T47D (cell line): ENCODE measurements at regions not wholly inside any gene's neighbourhood (a gene's known extent, or its start where the extent isn't known, plus 50 kb on each side); places are given as distances from the start of the nearest gene placed in this dataset.
"Not testable (repeated sequence)": the region's sequence is repeated elsewhere in the genome, so short reads cannot be mapped to it uniquely, and the experiment has no call there.

ENCODE experiments used
- DNase-seq, 2 experiments: peaks; one replicate each; pipeline versions ENCODE4 v3.0.0 to v3.0.0-alpha.2; 2011 to 2012; ENCODE audit warnings: low read depth in 1 of 2, low spot score in 1 of 2
- JUND ChIP-seq: IDR thresholded peaks from 2 replicates; pipeline ENCODE4 v1.6.1; 2012; ENCODE audit warnings: low read depth
- in situ Hi-C: cut with HindIII; loops from 2 replicates; pipeline ENCODE4 v1.10.0; 2016; ENCODE audit warnings: low sequenced_read_pairs, low pct_unique_long_range_greater_than_20kb

DNA sequence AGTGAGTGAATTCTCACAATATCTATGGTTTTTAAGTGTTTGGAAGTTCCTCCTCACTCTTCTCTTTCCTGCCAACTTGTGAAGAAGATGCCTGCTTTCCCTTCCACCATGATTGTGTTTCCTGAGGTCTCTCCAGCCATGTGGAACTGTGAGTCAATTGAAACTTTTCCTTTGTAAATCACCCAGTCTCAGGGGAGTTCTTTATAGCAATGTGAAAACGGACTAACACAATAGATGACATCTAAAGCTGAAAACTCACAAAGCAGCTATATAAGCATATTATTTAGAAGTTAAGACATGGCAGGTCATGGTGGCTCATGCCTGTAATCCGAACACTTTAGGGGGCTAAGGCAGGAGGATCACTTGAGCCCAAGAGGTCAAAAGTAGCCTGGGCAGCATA is 130.2 kb downstream of the ARRDC3 start:
- no peak for TF ChIP-seq JUND
- no peak for DNase-seq

GRCh38 chr5:91245871-91246270 is 137.2 kb downstream of the ARRDC3 start:
- no peak for DNase-seq
- in situ Hi-C loops = no loop called here
- no peak for TF ChIP-seq JUND

More for the DNA sequence above, 130.2 kb downstream of the ARRDC3 start:
- in situ Hi-C loops = no loop called here

DNA sequence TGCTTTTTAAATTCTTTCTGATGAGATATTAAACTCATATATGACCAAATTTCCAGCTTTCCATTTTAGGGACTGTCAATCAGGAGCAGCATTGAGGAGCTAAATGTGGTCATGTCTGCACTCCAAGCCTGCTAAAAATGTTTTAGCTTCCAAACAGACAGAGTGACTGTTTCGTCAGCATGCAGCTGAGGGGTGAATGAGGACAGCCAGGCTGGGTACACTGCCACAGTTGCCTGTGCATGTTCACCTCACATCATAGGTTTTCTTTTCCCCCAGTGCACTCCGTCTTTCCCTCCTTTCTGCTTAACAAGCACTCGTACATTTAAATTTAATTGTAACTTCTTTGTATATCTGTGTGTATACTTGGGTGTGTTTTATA is 138.1 kb downstream of the ARRDC3 start:
- TF ChIP-seq JUND = no peak
- DNase-seq = no peak
- in situ Hi-C loops = no loop called here

DNA sequence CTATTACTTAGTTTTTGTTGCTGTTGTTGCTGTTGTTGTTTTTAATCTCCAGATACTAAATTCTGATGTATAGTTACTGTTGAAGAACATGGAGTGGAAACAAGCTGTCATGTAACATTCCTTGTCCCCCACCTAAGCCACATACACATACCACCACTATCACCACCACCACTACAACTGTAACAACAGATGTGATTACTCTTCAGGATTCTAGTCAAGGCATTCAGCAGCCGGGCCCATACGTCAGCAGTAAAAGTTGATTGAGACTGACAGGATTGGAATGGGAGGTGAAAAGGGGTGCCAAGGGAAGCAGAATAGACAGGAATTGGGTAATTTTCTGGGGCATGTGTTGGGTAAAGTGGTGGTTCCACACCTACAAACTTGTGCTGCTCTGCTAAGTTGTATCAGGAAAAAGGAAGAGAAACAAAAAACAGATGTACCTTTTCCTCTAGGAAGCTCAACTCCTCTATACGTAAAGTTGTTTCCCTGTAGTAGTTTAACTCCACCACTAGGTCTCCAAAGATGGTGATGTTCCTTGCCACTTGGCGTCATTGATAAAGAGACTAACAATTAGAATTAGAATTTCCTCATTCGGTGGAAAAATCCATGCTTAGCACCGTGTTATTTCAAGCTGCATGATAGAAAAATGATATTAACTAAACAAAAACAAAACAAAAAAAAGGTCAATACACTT is 138.6 kb downstream of the ARRDC3 start:
- no peak for DNase-seq
- in situ Hi-C loops = no loop called here

GRCh38 chr5:91243852-91244251 is 139.3 kb downstream of the ARRDC3 start:
- DNase-seq = no peak
- TF ChIP-seq JUND = no peak
- in situ Hi-C loops = no loop called here

More for the DNA sequence above, 138.6 kb downstream of the ARRDC3 start:
- TF ChIP-seq JUND = no peak

- in situ Hi-C loops = no loop called here
- no peak for TF ChIP-seq JUND
Measured at GRCh38 chr5:91243286-91243685, 139.8 kb downstream of the ARRDC3 start.

GRCh38 chr5:91241460-91241859 is 141.7 kb downstream of the ARRDC3 start:
- DNase-seq, in situ Hi-C loops: not testable (repeated sequence)

More at GRCh38 chr5:91243286-91243685, 139.8 kb downstream of the ARRDC3 start:
- DNase-seq = no peak

GRCh38 chr5:91240175-91240574 is 142.9 kb downstream of the ARRDC3 start:
- TF ChIP-seq JUND = no peak
- no peak for DNase-seq
- in situ Hi-C loops = no loop called here

- in situ Hi-C loops = no loop called here
- TF ChIP-seq JUND = no peak
- no peak for DNase-seq
Measured at GRCh38 chr5:91235271-91235694, 147.8 kb downstream of the ARRDC3 start.

DNA sequence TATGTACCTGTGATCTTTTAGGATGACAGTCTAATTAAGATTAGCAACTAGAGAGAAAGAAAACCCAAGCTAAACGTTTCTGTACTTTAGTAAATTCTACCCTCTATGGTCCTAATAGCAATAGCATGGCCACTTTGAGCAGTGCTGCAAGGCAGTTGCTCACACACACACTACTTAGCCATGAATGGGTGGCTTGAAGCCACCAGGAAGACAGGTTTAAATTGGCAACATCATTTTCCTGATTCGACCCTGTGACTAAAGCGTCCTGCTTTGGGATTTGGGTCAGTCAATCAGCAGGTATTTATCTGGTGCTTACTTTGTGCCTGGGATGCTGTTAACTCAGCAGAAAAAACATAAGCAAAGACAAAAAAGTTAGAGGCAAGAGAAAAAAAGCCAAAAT is 150.6 kb downstream of the ARRDC3 start:
- no peak for DNase-seq
- no peak for TF ChIP-seq JUND
- in situ Hi-C loops = no loop called here

GRCh38 chr5:91229031-91229727 is 153.9 kb downstream of the ARRDC3 start:
- no peak for DNase-seq
- in situ Hi-C loops = no loop called here
- no peak for TF ChIP-seq JUND

DNA sequence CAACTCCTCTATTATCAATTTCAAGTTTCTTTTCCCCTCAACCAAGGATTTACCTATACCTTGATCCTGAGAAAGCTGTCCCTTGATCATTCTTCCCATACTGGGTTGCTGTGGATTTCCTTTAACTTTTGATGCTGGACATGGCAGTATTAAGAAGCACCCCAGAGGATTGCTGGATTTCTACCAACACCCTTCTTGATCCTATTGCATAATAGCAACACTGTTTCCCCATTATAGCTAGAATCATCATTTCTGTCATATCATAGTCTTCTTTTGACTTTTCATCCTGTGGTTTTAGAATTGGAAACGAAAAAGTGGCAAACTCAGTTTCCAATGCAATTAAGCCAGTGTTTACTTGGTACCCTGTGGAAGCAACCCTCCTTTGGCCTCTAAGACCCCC is 154.9 kb downstream of the ARRDC3 start:
- no peak for DNase-seq
- no peak for TF ChIP-seq JUND
- in situ Hi-C loops = no loop called here

- in situ Hi-C loops = no loop called here
- no peak for TF ChIP-seq JUND
- DNase-seq = peak; percentile 34 to 76
Measured at GRCh38 chr5:91225848-91226686, 157.1 kb downstream of the ARRDC3 start.
